ENCODE measurements at regions not wholly inside any gene's neighbourhood (a gene's known extent, or its start where the extent isn't known, plus 50 kb on each side); places are given as distances from the start of the nearest gene placed in this dataset.

GRCh38 chr3:105228696-105229095, 138.0 kb upstream of the ALCAM start:
- no peak for DNase-seq (ENCODE audit: low spot score)
- intact Hi-C loops (cut with DNase I): no loop called here

GRCh38 chr3:105232553-105232952, 134.2 kb upstream of the ALCAM start:
- DNase-seq (ENCODE audit: low spot score): no peak
- intact Hi-C loops (cut with DNase I): no loop called here

- no peak for DNase-seq (ENCODE audit: low spot score)
- intact Hi-C loops (cut with DNase I): no loop called here
Measured at GRCh38 chr3:105233010-105233409, 133.7 kb upstream of the ALCAM start.

- DNase-seq (ENCODE audit: low spot score): no peak
- intact Hi-C loops (cut with DNase I): no loop called here
Measured at GRCh38 chr3:105235221-105235620, 131.5 kb upstream of the ALCAM start.

- intact Hi-C loops (cut with DNase I): no loop called here
- no peak for DNase-seq (ENCODE audit: low spot score)
Measured at GRCh38 chr3:105235785-105236184, 130.9 kb upstream of the ALCAM start.

- intact Hi-C loops (cut with DNase I): no loop called here
- no peak for DNase-seq (ENCODE audit: low spot score)
Measured at GRCh38 chr3:105238367-105238766, 128.3 kb upstream of the ALCAM start.

- intact Hi-C loops (cut with DNase I): no loop called here
- DNase-seq (ENCODE audit: low spot score): no peak
Measured at GRCh38 chr3:105243076-105243475, 123.6 kb upstream of the ALCAM start.

- no peak for DNase-seq (ENCODE audit: low spot score)
- intact Hi-C loops (cut with DNase I): no loop called here
Measured at GRCh38 chr3:105246536-105246935, 120.2 kb upstream of the ALCAM start.

- DNase-seq (ENCODE audit: low spot score): no peak
Measured at GRCh38 chr3:105253225-105253624, 113.5 kb upstream of the ALCAM start.

GRCh38 chr3:105254154-105254553, 112.6 kb upstream of the ALCAM start:
- intact Hi-C loops (cut with DNase I): no loop called here
- no peak for DNase-seq (ENCODE audit: low spot score)

More at GRCh38 chr3:105253225-105253624, 113.5 kb upstream of the ALCAM start:
- intact Hi-C loops (cut with DNase I): no loop called here

GRCh38 chr3:105255350-105255749, 111.4 kb upstream of the ALCAM start:
- intact Hi-C loops (cut with DNase I): no loop called here
- DNase-seq (ENCODE audit: low spot score): no peak

GRCh38 chr3:105259496-105259895, 107.2 kb upstream of the ALCAM start:
- no peak for DNase-seq (ENCODE audit: low spot score)
- intact Hi-C loops (cut with DNase I): no loop called here

GRCh38 chr3:105260385-105260784, 106.3 kb upstream of the ALCAM start:
- DNase-seq (ENCODE audit: low spot score): no peak
- intact Hi-C loops (cut with DNase I): no loop called here

- no peak for DNase-seq (ENCODE audit: low spot score)
- intact Hi-C loops (cut with DNase I): no loop called here
Measured at GRCh38 chr3:105274536-105274935, 92.2 kb upstream of the ALCAM start.

GRCh38 chr3:105274958-105275357, 91.8 kb upstream of the ALCAM start:
- DNase-seq (ENCODE audit: low spot score): no peak
- intact Hi-C loops (cut with DNase I): no loop called here

GRCh38 chr3:105277656-105278055, 89.1 kb upstream of the ALCAM start:
- intact Hi-C loops (cut with DNase I): no loop called here
- no peak for DNase-seq (ENCODE audit: low spot score)

GRCh38 chr3:105278688-105279087, 88.0 kb upstream of the ALCAM start:
- intact Hi-C loops (cut with DNase I): no loop called here
- no peak for DNase-seq (ENCODE audit: low spot score)

- intact Hi-C loops (cut with DNase I): no loop called here
- DNase-seq (ENCODE audit: low spot score): no peak
Measured at GRCh38 chr3:105281989-105282388, 84.7 kb upstream of the ALCAM start.

- DNase-seq (ENCODE audit: low spot score): no peak
- intact Hi-C loops (cut with DNase I): no loop called here
Measured at GRCh38 chr3:105284876-105285275, 81.8 kb upstream of the ALCAM start.

GRCh38 chr3:105285653-105286241, 81.0 kb upstream of the ALCAM start:
- intact Hi-C loops (cut with DNase I): no loop called here
- no peak for DNase-seq (ENCODE audit: low spot score)

- intact Hi-C loops (cut with DNase I): no loop called here
- no peak for DNase-seq (ENCODE audit: low spot score)
Measured at GRCh38 chr3:105293441-105293840, 73.3 kb upstream of the ALCAM start.
